Liver (tissue), 3 donors: ENCODE measurements at regions not wholly inside any gene's neighbourhood (a gene's known extent, or its start where the extent isn't known, plus 50 kb on each side); places are given as distances from the start of the nearest gene placed in this dataset.
"Not testable (repeated sequence)": the region's sequence is repeated elsewhere in the genome, so short reads cannot be mapped to it uniquely, and the experiment has no call there.

Source experiments
- ATF3 ChIP-seq: IDR thresholded peaks from 2 replicates; pipeline ENCODE4 v1.6.1; 2016; ENCODE audit warnings: antibody characterized with exemption
- CTCF ChIP-seq: fragments of 150-350 bp; IDR thresholded peaks from 2 replicates; pipeline ENCODE4 v1.5.1; 2017; ENCODE audit warnings: improper control_type of control experiment, low read depth, low read length; ENCODE audit not compliant: missing input control
- EGR1 ChIP-seq, 2 donors: IDR thresholded peaks; 2 replicates each; pipeline ENCODE4 v1.6.1; 2016 to 2018; ENCODE audit warnings: antibody characterized with exemption in 2 of 2, low read depth in 2 of 2
- GABPA ChIP-seq, 2 donors: IDR thresholded peaks in 1 of 2; conservative IDR thresholded peaks in 1 of 2; 2 replicates each; pipeline ENCODE4 v1.6.1; 2016; ENCODE audit warnings: antibody characterized with exemption in 2 of 2, mild to moderate bottlenecking in 1 of 2, moderate library complexity in 1 of 2
- HNF4A ChIP-seq, 2 donors: conservative IDR thresholded peaks; 2 replicates each; pipeline ENCODE4 v1.6.1; 2016; ENCODE audit warnings: antibody characterized with exemption in 2 of 2, mild to moderate bottlenecking in 2 of 2
- HNF4G ChIP-seq: IDR thresholded peaks from 2 replicates; pipeline ENCODE4 v1.6.1; 2016; ENCODE audit warnings: antibody characterized with exemption
- JUND ChIP-seq, 2 donors: IDR thresholded peaks; 2 replicates each; pipeline ENCODE4 v1.6.1; 2016; ENCODE audit warnings: antibody characterized with exemption in 2 of 2
- MAX ChIP-seq: IDR thresholded peaks from 2 replicates; pipeline ENCODE4 v1.6.1; 2016; ENCODE audit warnings: antibody characterized with exemption
- RAD21 ChIP-seq, 2 donors: IDR thresholded peaks; 2 replicates each; pipeline ENCODE4 v1.6.1; 2016; ENCODE audit warnings: antibody characterized with exemption in 2 of 2, mild to moderate bottlenecking in 2 of 2
- REST ChIP-seq: IDR thresholded peaks from 2 replicates; pipeline ENCODE4 v1.6.1; 2016; ENCODE audit warnings: antibody characterized with exemption, mild to moderate bottlenecking
- RXRA ChIP-seq, 2 donors: IDR thresholded peaks; 2 replicates each; pipeline ENCODE4 v1.6.1; 2017 to 2018; ENCODE audit warnings: antibody characterized with exemption in 2 of 2, mild to moderate bottlenecking in 1 of 2
- SP1 ChIP-seq: IDR thresholded peaks from 2 replicates; pipeline ENCODE4 v1.6.1; 2018; ENCODE audit warnings: antibody characterized with exemption, mild to moderate bottlenecking
- TAF1 ChIP-seq: conservative IDR thresholded peaks from 2 replicates; pipeline ENCODE4 v1.6.1; 2016; ENCODE audit warnings: antibody characterized with exemption, mild to moderate bottlenecking
- YY1 ChIP-seq: IDR thresholded peaks from 2 replicates; pipeline ENCODE4 v1.6.1; 2016; ENCODE audit warnings: antibody characterized with exemption, mild to moderate bottlenecking
- donor health status: healthy.
- donor health status: healthy.

GRCh38 chr4:29117231-29117722 is 1602.9 kb upstream of the PCDH7 start:
- TF ChIP-seq REST; RAD21 (IDR thresholded peaks at IDR 0.05); CTCF; EGR1 (IDR thresholded peaks at IDR 0.05; ENCODE audit: low read depth in 2 of 2); TAF1; ATF3; MAX; HNF4G; SP1; GABPA (IDR thresholded peaks at IDR 0.05 in 1 of 2, conservative IDR thresholded peaks at IDR 0.05 in 1 of 2); HNF4A (conservative IDR thresholded peaks at IDR 0.05); RXRA (IDR thresholded peaks at IDR 0.05); JUND (IDR thresholded peaks at IDR 0.05); YY1: not testable (repeated sequence)
